ENCODE measurements at regions not wholly inside any gene's neighbourhood (a gene's known extent, or its start where the extent isn't known, plus 50 kb on each side); places are given as distances from the start of the nearest gene placed in this dataset.

DNA sequence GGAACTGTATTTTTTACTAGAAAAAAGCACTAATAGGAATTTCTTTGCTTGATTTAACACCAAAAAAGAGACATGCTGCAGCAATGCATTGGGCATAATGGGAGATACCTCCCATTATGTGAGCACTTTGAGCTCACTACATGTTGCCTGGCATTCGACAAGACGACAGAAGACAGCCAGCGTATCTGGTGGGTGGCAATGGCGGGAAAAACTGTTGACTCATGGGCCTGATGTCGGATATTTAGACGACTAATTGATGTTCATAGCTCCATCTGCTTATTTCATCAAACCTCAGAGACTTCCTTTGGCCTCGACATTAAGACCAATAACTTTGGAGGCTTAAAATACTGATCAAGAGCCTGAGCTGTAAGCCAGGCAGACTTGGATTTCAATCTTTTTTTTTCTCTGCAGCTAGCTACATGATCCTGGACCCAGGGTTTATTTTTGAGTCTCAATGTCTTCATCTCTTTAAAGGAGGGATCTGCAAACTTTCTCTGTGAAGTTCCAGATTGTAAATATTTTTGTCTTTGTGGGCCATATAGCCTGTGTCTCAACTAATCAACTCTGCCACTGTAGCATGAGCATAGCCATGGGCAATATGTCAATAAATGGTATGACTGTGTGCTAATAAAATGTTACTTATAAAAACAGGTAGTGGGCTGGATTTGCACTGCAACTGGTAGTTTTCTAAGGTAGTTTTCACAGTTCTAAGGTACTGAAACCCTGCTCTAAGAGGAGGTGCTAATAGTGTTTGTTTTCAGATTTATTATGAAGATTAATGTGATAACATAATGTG lies 375.1 kb downstream of the METTL15 start:
- no peaks in the 10 kb centered on the region for H3K9me3 ChIP-seq (ENCODE audit: control insufficient read depth in 4 of 4, insufficient read depth in 3 of 4, low read length in 3 of 4)
- TF ChIP-seq, protein P1, sequence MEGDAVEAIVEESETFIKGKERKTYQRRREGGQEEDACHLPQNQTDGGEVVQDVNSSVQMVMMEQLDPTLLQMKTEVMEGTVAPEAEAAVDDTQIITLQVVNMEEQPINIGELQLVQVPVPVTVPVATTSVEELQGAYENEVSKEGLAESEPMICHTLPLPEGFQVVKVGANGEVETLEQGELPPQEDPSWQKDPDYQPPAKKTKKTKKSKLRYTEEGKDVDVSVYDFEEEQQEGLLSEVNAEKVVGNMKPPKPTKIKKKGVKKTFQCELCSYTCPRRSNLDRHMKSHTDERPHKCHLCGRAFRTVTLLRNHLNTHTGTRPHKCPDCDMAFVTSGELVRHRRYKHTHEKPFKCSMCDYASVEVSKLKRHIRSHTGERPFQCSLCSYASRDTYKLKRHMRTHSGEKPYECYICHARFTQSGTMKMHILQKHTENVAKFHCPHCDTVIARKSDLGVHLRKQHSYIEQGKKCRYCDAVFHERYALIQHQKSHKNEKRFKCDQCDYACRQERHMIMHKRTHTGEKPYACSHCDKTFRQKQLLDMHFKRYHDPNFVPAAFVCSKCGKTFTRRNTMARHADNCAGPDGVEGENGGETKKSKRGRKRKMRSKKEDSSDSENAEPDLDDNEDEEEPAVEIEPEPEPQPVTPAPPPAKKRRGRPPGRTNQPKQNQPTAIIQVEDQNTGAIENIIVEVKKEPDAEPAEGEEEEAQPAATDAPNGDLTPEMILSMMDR (IDR thresholded peaks at IDR 0.05; ENCODE audit: control extremely low read depth, extremely low read depth) = no peak
- H3K9ac ChIP-seq (ENCODE audit: insufficient read depth in 1 of 2, low read length in 2 of 2) = no peak overlapping the region
- WGBS, 2 donors = 88 to 91% methylated on average over 7 of the region's 7 CpGs
- DNase-seq = no peak
- no peaks in the 10 kb centered on the region for H3K36me3 ChIP-seq (ENCODE audit: control insufficient read depth in 4 of 4, insufficient read depth in 4 of 4, low read length in 4 of 4)
- H3K4me1 ChIP-seq (ENCODE audit: control insufficient read depth in 5 of 5, insufficient read depth in 5 of 5, low read length in 5 of 5) = no peaks in the 10 kb centered on the region
- no peak overlapping the region for H3K27ac ChIP-seq (ENCODE audit: low read depth in 1 of 2, low read length in 1 of 2)
- no peak for ATAC-seq (ENCODE audit: insufficient read depth, low FRiP score)
- H3K4me3 ChIP-seq = no peak overlapping the region
- H3K27me3 ChIP-seq (ENCODE audit: control insufficient read depth in 3 of 3, insufficient read depth in 3 of 3, low read length in 2 of 3) = no peaks in the 10 kb centered on the region

DNA sequence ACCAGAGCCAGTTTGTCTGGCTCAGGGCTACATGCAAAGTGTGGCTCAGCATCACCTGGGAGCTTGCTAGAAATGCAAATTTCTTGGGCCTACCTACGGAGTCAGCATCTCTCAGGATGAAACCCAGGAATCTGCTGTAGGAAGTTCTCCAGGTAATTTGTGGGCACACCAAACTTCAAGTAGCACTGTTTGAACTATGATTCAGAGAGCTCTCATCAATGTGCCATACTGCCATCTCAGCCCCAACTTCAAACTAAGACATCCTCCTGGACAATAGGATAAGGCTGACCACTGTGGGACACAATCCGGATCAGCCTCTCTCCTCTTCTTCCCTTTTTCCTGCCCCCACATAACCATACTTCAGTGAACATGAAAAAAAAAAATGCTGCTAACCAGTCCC lies 374.5 kb downstream of the METTL15 start:
- 85 to 86% methylated on average over 2 of the region's 2 CpGs for WGBS, 2 donors
- DNase-seq = no peak

DNA sequence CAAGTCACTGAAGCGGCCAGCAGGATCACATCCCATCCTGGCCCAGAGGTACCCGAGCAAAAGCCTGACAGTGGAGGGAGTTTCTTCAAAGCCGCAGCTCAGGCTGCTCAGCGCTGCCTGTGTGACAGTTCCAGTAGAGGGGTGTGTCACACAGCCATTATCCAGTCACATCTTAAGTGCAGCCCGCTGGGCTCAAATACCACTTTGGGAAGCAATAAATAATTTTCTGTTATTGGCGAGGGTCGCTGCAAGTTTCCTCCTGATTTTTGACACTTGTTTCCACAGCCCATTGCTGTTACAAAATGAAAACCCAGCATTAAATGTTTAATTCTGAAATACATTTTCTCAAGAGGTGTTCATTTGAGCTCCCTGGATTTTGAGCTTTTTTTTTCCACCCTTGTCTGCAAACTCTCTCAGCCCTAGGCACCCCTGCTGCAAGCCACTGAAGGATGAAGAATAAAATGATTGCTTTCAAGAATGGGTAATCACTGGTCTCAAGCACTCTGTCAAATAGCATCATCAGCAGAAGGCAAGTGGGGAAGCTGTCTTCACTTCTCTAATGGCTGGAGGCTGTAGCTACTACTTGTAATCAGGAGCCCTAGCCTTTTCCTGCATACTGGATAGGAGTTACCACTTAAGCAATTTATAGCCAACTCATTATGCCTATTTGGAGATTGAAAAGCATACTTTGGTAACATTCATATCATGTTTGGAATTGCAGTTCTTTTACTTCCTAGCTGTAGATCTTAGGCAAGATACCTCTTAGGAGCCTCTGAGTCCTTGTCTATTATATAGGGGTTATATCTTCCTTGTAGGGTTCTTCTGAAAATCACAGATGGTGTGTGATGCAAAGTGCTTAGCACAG lies 373.7 kb downstream of the METTL15 start:
- WGBS, 2 donors = 78% methylated on average over 7 of the region's 7 CpGs

More for the DNA sequence above, 374.5 kb downstream of the METTL15 start:
- H3K27me3 ChIP-seq (ENCODE audit: control insufficient read depth in 3 of 3, insufficient read depth in 3 of 3, low read length in 2 of 3) = no peaks in the 10 kb centered on the region
- no peak overlapping the region for H3K27ac ChIP-seq (ENCODE audit: low read depth in 1 of 2, low read length in 1 of 2)
- no peak for ATAC-seq (ENCODE audit: insufficient read depth, low FRiP score)
- TF ChIP-seq, protein P1 (IDR thresholded peaks at IDR 0.05; ENCODE audit: control extremely low read depth, extremely low read depth) = no peak
- H3K9ac ChIP-seq (ENCODE audit: insufficient read depth in 1 of 2, low read length in 2 of 2) = no peak overlapping the region
- no peak overlapping the region for H3K4me3 ChIP-seq
- H3K4me1 ChIP-seq (ENCODE audit: control insufficient read depth in 5 of 5, insufficient read depth in 5 of 5, low read length in 5 of 5) = no peaks in the 10 kb centered on the region
- H3K9me3 ChIP-seq (ENCODE audit: control insufficient read depth in 4 of 4, insufficient read depth in 3 of 4, low read length in 3 of 4) = no peaks in the 10 kb centered on the region
- H3K36me3 ChIP-seq (ENCODE audit: control insufficient read depth in 4 of 4, insufficient read depth in 4 of 4, low read length in 4 of 4) = no peaks in the 10 kb centered on the region

More for the DNA sequence above, 373.7 kb downstream of the METTL15 start:
- no peak overlapping the region for H3K27ac ChIP-seq (ENCODE audit: low read depth in 1 of 2, low read length in 1 of 2)
- no peak overlapping the region for H3K9ac ChIP-seq (ENCODE audit: insufficient read depth in 1 of 2, low read length in 2 of 2)
- ATAC-seq (ENCODE audit: insufficient read depth, low FRiP score) (no peak), DNase-seq (no peak)
- H3K4me3 ChIP-seq = no peak overlapping the region
- H3K4me1 ChIP-seq (ENCODE audit: control insufficient read depth in 5 of 5, insufficient read depth in 5 of 5, low read length in 5 of 5) = peaks cover 0 to under 1% (median 0%) of the 10 kb centered on the region in 5 donors
- H3K36me3 ChIP-seq (ENCODE audit: control insufficient read depth in 4 of 4, insufficient read depth in 4 of 4, low read length in 4 of 4) = no peaks in the 10 kb centered on the region
- no peaks in the 10 kb centered on the region for H3K9me3 ChIP-seq (ENCODE audit: control insufficient read depth in 4 of 4, insufficient read depth in 3 of 4, low read length in 3 of 4)
- TF ChIP-seq, protein P1 (IDR thresholded peaks at IDR 0.05; ENCODE audit: control extremely low read depth, extremely low read depth) = no peak
- no peaks in the 10 kb centered on the region for H3K27me3 ChIP-seq (ENCODE audit: control insufficient read depth in 3 of 3, insufficient read depth in 3 of 3, low read length in 2 of 3)

Measured in lung (tissue), 11 donors.